PFSK-1 (cell line): ENCODE measurements at regions not wholly inside any gene's neighbourhood (a gene's known extent, or its start where the extent isn't known, plus 50 kb on each side); places are given as distances from the start of the nearest gene placed in this dataset.

Experiments
- FOXP2 ChIP-seq: optimal IDR thresholded peaks from 2 replicates; pipeline ENCODE3; 2011; ENCODE audit warnings: borderline replicate concordance, control low read depth, inconsistent platforms; ENCODE audit not compliant: insufficient read depth; ENCODE audit errors: extremely low read length, extremely low read depth
- POLR2AphosphoS5 ChIP-seq: IDR thresholded peaks from 2 replicates; pipeline ENCODE4 v1.6.1; 2012; ENCODE audit warnings: low read depth, mild to moderate bottlenecking, control low read depth, low read length, moderate library complexity
- REST ChIP-seq, 2 experiments: IDR thresholded peaks; 2 replicates each; pipeline versions ENCODE4 v1.6.1 to v1.8.0; 2011 to 2012; ENCODE audit warnings: low read depth in 2 of 2, low read length in 2 of 2, control low read depth in 1 of 2, inconsistent platforms in 1 of 2, mild to moderate bottlenecking in 1 of 2, moderate library complexity in 1 of 2; ENCODE audit not compliant: insufficient read depth in 1 of 2
- SIN3A ChIP-seq: IDR thresholded peaks from 2 replicates; pipeline ENCODE4 v1.6.1; 2012; ENCODE audit warnings: mild to moderate bottlenecking, low read length, moderate library complexity, borderline replicate concordance; ENCODE audit not compliant: insufficient read depth
- TAF1 ChIP-seq: IDR thresholded peaks from 2 replicates; pipeline ENCODE4 v1.6.1; 2012; ENCODE audit warnings: low read length, control low read depth, borderline replicate concordance; ENCODE audit not compliant: insufficient read depth

- no peak for TF ChIP-seq REST (IDR thresholded peaks at IDR 0.05; ENCODE audit: insufficient read depth in 1 of 2, low read depth in 2 of 2, low read length in 2 of 2)
- TF ChIP-seq SIN3A = no peak
- no peak for TF ChIP-seq TAF1
- TF ChIP-seq FOXP2 = no peak
- no peak for TF ChIP-seq POLR2AphosphoS5
Observed at GRCh38 chr20:23223908-23224580, 126.5 kb upstream of the NXT1 start.

GRCh38 chr20:23222531-23223200 is 127.9 kb upstream of the NXT1 start:
- TF ChIP-seq TAF1 (no peak), SIN3A (no peak), FOXP2 (no peak), POLR2AphosphoS5 (no peak), REST (IDR thresholded peaks at IDR 0.05; ENCODE audit: insufficient read depth in 1 of 2, low read depth in 2 of 2, low read length in 2 of 2) (no peak)

DNA sequence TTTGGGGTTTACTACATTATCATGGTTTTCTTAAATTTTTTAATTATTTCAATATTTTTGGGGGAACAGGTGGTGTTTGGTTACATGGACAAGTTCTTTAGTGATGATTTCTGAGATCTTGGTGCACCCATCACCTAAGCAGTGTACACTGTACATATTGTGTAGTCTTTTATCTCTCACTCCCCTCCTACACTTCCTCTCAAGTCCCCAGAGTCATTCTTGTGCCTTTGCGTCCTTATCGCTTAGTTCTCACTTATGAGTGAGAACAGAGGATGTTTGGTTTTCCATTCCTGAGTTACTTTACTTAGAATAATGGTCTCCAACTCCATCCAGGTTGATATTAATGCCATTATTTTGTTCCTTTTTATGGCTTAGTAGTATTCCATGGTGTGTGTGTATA is 130.9 kb upstream of the CD93 start:
- TF ChIP-seq FOXP2 = no peak
- TF ChIP-seq POLR2AphosphoS5 = no peak
- TF ChIP-seq SIN3A = no peak
- TF ChIP-seq TAF1 = no peak
- TF ChIP-seq REST (IDR thresholded peaks at IDR 0.05; ENCODE audit: insufficient read depth in 1 of 2, low read depth in 2 of 2, low read length in 2 of 2) = no peak

GRCh38 chr20:23215344-23215995 is 129.3 kb upstream of the CD93 start:
- TF ChIP-seq SIN3A (no peak), REST (IDR thresholded peaks at IDR 0.05; ENCODE audit: insufficient read depth in 1 of 2, low read depth in 2 of 2, low read length in 2 of 2) (no peak)
